ENCODE measurements at regions not wholly inside any gene's neighbourhood (a gene's known extent, or its start where the extent isn't known, plus 50 kb on each side); places are given as distances from the start of the nearest gene placed in this dataset.

DNA sequence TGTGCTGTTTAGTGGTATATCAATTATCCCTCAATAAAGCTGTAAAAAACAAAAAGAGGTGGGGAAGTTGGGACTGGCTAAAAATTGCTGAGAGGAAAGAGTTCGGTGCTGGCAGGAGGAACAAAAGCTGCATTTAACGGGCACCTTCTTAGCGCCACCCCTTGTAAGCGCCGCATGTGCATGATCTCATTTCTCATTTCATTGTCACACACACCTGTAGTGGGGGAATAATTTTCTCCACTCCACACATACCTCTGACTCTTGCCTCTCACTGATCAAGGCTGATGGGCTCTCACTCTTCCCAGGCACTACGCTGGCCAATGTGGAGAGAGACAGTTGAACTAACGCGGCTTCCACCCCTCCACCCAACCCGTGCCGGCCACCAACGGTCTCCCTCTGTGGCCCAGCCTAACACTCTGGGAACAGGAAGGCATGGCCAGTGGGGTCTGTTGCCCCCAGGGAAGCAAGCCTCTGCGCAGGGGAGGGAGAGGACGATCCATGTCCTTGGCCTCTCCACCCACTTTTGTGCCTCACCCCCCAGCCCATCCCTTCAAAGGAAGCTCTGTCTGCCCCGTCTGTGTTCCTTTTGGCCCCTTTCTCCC lies 186.7 kb upstream of the SYT13 start:
- DNase-seq = no peak

DNA sequence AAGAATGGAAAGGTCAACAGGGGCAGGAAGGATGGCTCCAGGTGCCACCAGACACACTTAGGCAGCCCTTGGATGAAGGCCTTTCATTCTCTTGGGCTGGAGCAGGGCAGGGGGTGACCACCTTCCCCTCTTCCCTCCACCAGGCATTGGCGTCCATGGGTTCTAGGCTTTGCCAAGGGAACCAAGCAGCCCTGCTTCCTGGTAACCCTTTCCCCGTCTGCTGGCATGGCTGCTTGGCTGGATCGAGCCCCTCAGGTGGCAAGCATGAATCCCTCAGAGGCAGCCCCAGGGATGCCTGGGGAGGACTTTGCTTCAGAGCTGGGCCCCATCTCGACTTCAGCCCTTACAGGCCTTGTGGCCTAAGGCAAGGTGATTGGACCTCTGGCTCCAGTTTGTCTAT lies 185.1 kb upstream of the SYT13 start:
- no peak for DNase-seq

DNA sequence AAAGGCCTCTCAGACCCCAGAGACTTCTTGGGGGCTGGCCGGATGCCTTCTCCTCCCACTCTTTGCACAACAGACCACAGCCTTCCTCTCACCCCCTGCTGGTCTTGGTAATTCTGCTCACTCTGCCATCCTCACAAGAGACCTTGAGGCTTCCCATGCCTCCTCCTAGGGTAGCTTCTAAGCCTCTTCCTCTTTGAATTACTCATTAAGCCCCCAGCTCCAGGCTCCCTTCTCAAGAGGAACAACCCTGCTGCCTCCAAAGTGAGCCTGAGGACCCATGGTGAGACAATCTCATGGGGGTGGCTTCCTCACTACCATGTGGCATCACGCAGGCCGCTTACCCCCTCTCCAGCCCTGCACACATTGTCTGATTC lies 184.6 kb upstream of the SYT13 start:
- DNase-seq = no peak

DNA sequence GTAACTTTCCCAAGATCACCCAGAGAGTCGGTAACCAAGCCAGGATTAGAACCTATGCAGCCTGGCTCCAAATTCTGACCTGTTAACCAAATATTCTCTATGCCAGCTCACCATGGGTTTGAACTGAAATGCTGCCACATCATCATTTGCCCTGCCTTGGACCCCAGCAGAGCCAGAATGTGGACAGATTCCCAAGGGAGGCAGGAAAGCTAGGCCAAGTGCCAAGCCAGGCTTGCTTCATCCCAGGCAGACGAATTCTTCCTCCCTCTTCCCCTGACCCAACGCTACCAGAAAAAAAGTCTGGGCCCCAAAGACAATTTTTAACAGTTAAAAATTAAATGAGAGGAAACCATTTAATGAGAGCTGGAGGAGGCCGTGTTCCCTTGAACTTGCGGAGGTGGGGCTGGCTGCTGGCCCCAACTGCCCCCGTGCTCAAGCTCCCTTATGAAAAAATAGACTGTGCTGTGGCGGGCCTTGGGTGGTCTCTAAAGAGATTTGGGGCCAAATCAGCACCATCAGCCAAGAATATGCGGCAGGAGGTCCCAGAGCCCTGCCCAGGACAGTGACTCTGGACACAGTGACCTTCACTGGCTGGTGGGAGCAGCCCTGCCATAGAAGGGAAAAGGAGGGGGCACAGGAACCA lies 184.1 kb upstream of the SYT13 start:
- no peak for DNase-seq

DNA sequence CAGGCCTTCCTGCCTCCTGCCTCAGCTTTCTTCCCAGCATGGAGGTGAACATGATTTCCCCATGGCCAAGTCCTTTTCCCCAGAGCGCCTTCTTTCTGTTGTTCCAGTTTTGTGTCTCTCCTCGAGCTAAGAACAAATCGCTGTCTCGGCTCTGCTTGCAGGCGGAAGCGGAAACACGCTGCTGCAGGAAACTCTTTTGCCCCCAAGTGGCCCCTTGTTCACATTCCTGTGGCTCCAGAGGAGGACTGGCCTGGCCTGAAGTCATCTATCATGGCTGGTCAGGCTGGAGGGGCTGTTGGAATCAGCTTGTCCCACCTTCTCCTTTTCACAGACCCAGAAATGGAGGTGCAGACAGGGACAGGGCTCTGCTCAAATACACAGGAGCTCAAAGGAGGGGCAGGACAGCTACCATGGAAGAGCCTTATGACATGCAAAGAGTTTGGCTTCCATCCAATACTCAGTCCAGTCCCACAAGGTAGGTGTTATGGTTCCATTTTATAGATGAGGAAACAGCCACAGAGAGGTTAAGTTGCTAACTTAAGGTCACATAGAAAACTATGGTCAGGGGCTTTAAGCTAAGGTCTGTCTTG lies 182.2 kb upstream of the SYT13 start:
- DNase-seq = peak; percentile 72

DNA sequence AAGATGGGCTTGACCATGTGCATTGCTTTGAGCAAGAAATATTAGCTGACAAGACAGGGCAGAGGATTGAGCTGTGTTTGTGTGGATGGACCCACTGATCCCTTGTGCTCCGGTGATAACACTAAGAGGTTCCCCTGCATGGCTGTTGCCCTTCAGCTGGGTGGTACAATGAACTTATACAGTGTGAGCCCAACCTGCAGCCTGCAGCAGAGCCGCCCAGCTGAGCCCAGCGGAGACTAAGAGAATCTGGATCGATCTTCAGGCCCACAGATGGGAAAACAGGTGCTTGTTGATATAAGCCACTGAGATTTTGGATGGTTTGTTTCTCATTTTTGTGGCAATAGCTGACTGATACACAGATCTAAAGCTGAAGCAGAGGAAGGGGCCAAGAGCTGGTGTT lies 177.4 kb upstream of the SYT13 start:
- no peak for DNase-seq

DNA sequence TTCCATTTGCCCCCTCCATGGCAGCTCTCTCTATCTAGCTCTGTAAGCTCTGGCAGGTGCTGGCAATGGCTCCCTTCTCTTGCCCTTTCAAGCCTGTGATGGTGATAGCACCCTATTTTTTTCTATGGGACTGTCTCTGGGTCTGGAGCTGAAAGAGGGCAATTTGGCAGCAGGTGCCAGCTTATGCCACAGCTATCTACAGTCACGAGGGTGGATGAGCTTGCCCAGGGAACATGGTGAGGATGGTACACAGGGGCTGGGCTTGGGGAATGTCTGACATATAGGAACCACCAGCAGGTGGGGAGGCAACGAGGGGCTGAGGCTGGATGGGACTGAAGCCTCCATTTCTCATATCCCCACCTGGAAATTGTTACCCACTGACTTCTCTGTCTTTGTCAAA lies 175.4 kb upstream of the SYT13 start:
- DNase-seq = no peak

DNA sequence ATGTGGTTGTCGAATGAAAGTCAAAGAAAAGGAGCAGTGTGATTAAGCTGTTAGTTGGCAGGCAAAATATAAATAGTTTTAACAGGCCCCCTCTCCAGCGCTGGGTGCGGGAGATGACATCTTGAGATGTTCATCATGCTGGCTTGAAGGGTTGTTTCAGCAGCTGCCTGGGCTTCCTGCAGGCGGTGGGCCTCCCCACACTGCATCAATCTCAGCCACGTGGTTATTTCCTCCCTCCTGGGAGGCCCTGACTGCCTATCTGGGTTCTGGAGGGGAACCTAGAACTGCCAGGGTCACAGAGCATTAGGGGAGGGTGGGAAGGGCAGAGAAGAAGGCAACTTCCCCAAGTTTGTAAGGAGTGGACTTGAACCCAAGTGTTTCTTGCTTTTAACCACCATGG lies 173.3 kb upstream of the SYT13 start:
- no peak for DNase-seq

DNA sequence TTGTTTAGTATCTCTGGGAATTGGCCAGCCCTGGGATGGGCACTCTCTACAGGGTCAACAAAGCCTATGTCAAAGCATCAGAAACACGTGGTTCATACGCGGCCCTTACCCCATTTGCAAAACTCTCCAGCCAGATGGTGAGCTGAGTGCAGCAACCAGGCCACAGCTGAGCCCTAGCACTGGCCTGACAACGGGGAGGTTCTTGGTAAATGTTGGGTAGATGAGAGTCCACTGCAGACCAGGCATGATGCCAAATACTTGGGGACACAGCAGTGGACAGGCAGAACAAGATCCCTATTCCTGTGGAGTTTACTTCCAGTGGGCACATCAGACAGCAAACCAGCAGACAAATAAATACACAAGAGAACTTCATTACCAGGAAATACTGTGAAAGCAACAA lies 172.1 kb upstream of the SYT13 start:
- no peak for DNase-seq

DNA sequence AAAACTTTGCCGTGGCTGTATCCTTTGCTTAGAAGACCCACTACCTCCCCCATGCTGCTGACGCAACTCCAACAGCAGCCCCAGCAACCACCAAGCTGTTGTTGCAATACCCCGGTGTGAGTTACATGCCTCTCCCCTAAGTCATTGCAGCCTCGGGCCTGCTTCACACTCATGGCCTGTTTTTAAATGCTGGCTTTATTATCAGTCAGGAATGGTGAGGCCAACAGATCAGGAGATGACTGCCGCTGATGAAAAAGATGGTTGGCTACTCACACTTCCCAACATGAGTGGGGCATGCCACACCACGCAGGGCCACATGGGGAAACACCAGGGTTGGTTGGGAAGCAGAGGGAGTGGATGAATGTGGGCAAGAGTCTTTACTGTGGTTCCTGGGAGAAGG lies 171.5 kb upstream of the SYT13 start:
- no peak for DNase-seq

DNA sequence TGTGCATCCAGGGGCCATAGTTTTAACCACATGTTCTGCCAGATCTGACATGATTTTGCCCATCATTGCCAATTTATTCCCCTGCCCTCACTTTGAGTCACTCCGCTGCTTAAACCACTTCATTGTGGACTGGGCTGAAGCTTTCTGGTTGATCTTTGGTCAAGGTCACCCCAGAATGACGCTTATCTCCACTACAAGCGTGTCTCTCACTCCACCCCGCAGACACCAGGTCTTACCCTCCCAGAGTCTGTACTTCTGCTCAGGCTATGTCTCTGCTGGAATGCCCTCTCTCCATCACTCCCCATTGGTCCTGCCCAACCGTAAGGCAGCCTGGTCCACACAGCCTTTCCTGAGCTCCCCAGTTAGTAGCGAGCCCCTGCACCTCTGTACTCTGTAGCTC lies 170.5 kb upstream of the SYT13 start:
- no peak for DNase-seq

DNA sequence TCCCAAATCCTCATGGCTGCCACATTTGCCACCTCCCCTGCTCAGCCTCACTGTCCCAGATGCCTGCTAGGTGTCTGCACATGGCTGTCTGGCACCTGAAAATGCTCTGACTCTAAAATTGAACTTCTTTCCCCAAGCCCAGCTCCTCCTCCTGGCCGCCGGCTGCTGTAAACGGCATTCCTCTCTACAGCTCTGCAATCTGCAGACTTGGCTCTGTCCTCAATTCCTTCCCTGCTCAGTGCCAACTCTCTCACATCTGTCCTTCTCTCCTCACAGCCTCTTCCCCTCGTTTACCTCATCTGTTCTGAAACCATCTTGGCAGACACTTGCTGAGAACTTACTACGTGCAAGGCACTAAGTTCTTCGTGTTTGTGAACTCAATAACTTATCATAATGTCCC lies 169.4 kb upstream of the SYT13 start:
- DNase-seq = no peak

DNA sequence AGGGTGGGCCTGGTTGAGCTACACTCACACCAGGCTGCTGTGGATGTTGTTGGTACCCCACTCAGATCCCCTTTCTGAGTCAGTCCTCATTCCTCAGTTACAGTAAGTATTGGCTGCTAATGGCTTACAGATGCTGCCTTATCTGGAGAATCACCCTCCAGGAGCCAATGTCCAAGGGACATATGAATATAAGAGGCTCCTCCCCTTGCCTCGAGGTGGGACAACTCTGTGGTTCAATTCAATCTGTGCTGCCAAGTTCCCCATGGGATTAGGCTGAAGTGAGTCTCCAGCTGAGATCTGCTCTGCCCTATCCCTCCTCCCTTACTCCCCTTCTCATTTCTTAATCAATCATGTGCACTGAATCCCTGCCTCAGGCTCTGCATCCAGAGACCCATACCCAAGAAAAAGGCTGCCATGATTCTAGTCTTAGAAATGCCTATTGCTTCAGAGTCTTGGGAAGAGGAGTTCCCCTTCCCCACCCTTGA lies 168.8 kb upstream of the SYT13 start:
- no peak for DNase-seq

DNA sequence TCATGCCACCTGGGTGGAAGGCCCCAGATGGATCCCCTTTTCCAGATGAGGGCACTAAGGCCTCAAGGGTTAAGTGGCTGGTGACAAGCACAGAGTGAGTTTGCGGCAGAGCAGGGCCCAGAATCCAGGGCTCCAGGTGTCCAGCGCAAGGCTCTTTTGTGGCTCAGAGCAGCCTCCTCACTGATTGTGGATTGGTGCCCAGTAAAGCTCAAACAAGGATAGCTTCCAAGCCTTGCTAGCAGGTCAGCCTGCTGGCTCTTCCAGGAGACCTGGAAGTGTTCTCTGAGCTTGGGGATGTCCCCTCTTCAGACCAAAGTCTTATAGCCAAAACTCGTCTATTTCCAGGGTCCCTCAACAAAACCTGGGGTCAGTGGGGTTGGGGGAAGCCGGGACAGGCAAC lies 167.6 kb upstream of the SYT13 start:
- no peak for DNase-seq

DNA sequence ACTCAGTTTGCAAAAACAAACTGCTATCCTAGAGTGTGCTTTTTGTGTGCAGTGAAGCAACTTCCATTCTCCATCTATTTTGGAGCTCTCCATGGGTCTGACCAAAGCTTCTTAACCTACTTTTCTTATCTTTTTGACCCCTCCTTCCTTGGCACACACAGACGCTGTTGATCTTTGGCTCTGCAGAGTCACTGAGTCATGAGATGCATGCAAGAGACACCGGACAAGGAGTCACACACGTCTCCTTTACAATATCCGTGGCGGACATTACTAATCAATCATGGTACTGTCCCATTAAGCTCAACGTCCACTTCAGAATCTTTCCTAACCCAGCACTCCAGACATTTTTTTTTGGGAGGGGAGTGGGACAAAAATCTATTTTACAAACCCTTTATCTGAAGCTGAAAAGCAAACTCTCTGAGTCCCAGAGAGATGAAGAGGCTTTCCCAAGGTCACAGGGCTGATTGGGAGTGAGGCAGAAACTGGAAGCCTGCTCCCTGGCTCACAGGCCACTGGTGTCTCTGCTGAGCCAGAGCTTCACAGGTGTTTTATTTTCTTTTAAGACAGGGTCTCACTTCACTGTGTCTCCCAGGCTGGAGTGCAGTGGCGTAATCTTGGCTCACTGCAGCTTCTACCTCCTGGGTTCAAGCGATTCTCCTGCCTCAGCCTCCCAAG lies 165.8 kb upstream of the SYT13 start:
- no peak for DNase-seq

DNA sequence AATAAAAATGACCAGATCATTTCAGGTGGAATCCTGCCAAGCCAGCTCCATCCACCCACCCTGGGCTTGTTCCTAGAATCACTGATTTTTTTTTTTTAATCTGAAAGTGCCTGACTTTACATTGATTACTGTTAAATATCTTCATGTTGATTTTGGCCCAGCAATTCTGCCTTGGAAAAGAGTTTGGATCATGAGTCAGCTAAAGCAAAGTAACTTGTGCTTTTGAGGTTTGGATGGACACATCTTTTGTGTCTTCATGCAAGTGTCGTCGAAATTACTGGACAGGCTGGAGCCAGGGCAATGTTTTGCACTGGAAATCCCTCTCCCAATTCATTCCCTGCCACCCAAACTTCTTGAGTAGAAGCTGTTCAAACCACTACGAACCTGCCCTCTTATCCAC lies 164.0 kb upstream of the SYT13 start:
- DNase-seq = no peak

DNA sequence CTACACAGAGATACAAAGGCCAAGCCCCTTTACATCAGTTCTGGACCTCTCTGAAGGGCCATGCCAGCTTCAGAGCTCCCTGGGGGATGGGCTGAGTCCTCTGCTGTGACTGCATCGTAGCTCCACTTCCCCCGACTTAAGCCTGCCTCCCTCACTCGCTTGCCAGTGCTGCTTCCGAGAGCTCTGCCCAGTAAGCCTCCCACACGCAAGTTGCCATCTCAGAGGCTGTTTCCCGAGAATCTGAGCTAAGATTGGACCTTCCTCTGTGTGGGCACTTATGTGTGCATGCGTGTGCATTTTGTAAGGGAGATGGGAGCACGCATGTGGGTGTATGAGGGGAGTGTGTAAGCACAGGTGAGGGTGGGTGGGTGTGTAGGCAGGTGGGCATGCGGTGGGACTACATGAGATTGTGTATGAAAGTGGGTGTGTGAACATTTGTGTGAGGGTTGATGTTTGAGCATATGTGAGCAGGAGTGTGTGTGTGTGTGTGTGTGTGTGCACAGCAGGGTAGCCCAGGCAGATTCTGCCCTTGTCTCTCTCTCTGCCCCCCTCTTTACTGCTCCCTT lies 163.0 kb upstream of the SYT13 start:
- DNase-seq = peak; percentile 27

DNA sequence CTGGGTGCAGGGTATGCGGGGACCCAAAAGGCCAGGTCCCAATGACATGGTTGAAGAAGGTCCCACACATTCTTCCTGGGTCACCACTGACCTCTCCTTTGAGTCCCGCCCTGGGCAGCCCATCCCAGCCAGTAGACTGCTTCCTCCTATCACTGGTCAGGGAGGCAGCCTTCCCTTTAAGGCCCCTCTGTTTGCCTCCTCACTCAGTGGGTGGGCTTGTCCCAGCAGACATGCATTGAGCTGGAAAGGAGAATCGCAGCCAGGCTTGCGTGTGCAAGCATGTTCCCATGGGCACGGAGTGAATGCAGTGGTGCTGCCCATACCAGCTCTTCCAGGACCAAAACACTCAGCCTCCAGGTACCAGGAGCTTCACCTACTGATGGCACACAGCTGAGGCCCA lies 162.4 kb upstream of the SYT13 start:
- peak; percentile 61 for DNase-seq

DNA sequence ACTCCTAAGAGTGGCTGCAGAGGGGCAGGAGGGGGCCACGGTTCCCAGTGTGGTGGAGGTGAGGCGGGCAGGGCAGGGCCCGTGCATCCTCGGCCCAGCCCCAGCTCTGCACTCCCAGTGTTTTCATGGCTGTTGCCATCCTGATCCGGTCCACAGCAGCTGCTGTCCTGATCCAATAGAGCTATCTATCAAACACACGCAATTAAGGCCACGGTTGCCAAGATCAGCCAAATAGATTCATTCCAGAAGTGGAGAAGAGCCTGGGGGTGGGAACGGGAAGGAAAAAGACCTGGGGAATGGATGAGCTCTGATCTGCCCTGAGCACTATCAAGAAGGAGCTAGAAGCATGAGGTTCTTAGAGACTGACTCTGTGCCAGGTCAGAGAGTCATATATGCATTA lies 160.9 kb upstream of the SYT13 start:
- no peak for DNase-seq

DNA sequence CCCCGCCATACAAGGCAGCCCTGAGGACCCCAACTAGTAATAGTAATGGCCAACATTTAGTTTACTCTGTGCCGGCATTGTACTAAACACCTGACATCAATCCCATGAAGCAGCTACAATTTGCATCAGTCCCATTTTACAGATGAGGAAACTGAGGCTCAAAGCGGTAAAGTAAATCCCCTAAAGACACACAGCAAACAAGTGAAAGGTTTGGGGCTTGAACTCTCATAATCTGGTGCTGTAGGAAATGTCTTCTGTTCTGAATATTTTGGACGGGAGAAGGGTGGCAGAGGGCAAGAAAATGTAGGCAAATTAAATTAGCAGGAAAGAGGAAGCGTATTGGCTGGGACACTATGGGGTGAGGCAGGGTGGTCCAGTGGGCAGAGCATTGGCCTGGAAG lies 160.3 kb upstream of the SYT13 start:
- DNase-seq = no peak

DNA sequence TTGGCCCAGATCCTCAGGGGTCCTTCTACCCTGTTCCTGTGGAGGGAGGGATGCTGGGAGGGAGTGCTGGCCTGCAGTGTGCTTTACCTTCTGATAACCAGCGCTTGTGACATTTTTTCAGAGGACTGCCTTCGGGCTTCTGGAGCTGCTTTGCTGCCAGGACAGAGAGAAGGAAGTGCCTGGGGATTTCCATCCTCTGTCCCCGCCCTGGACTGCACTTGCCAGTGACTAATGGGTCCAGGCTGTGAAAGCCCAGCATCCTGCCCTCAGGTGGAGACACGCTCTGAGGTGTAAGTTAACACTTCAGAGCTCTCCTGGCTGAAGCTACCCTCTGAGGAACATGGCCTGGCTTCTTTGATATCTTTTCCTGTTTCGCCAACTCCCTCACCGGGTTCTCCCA lies 158.7 kb upstream of the SYT13 start:
- DNase-seq = no peak

DNA sequence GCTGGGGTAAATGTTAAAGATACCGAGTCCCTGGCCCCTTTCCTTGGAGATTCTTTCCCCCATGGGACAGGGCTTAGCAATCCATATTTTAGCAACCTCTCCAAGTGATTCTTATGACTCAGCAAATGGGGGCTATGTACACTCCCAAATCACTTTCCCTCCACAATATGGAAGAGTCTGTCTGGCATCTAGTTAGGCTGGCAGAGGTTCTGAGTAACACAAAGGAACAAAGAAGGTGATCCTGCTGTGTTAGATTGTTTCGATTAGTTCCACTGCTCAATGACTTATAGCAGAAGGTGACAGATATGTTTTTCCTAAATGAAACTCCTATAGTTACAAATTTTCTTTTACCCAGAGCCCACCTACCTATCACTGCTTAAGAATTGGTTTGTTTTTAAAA lies 154.0 kb upstream of the SYT13 start:
- peak; percentile 30 for DNase-seq

DNA sequence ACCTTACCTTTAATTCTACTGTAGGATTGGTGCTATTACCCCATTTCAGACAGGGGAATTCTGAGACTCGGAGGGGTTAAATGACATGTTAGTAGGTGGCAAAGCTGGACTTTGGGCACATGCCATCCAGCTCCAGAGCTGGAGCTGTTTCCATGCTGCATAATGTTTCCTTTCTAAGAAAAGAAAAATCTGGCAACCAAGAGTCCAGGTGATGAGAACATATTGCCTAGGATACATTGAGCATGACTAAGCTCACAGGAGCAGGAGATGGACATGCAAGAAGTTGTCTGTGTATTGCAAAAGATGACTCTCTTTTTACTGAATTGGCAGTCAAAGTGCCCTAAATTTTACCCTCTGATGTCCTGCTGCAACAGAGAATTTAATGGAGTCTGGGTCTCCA lies 150.8 kb upstream of the SYT13 start:
- no peak for DNase-seq

DNA sequence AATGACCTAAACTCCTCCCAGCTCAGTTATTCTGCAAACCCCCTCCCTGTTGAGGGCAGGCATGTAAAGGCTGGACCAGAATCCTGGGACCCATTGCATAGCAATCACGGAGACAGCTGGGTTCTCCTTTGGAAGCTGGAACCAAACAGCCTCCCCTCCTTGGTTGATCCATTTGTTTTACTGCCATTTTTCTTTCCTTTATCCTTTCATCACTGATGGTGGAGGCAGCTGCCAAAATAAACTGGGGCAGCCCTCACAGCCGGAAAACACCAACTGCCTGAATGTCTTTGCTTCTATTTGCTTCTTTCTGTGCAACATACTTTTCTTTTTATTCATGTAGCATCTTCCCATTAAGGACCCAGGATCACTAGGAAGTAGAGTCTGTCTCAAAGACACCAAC lies 150.0 kb upstream of the SYT13 start:
- no peak for DNase-seq

Measured in eye (tissue), 1 donor.